ENCODE measurements at regions not wholly inside any gene's neighbourhood (a gene's known extent, or its start where the extent isn't known, plus 50 kb on each side); places are given as distances from the start of the nearest gene placed in this dataset.

DNA sequence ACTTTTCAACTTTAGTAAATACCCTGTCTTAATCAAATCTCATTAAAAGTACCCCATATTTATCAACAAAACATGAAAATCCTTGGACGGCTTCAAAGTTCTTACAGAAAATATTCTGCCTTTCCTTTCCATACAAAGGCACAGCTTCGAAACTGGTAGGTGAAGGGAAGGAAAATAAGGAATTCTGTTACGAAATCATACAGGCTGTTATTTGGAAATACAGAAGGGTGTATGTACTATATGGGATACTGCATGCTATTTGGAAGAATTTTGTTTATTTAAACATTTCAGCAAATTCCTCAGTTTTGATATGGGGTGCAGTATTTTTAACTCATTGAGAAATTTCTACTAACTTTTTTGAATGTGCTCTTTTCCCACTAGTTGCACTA lies 138.4 kb upstream of the BTN3A2 start:
- DNase-seq (ENCODE audit: low spot score) = no peak
- H3K4me3 Mint-ChIP-seq = no peak overlapping the region
- peaks cover 11% of the 10 kb centered on the region for H3K4me1 ChIP-seq (ENCODE audit: insufficient read depth)
- H4K20me1 ChIP-seq (replicated peaks; ENCODE audit: insufficient read depth) = no peaks in the 10 kb centered on the region
- no peak overlapping the region for H2AFZ ChIP-seq
- no peaks in the 10 kb centered on the region for H3K36me3 ChIP-seq (ENCODE audit: insufficient read depth)
- no peaks in the 10 kb centered on the region for H3K79me2 ChIP-seq (replicated peaks; ENCODE audit: insufficient read depth)
- no peaks in the 10 kb centered on the region for H3K27me3 Mint-ChIP-seq (ENCODE audit: insufficient read depth, low read depth, poor library complexity)
- no peaks in the 10 kb centered on the region for H3K9me2 ChIP-seq (ENCODE audit: insufficient read depth)
- H3K36me3 Mint-ChIP-seq (ENCODE audit: low read depth) = no peaks in the 10 kb centered on the region
- no peak overlapping the region for H3K27ac Mint-ChIP-seq
- H3K4me1 Mint-ChIP-seq = no peaks in the 10 kb centered on the region; the same call in none of the 3 replicates
- H3K9me3 Mint-ChIP-seq = no peaks in the 10 kb centered on the region
- no peak for ATAC-seq
- peak overlapping the region; percentile 25; the same call in 1 of the 2 replicates for H3K4me3 ChIP-seq
- no peaks in the 10 kb centered on the region for H3K27me3 ChIP-seq (ENCODE audit: insufficient read depth)
- H3F3A ChIP-seq (replicated peaks; ENCODE audit: low read depth) = no peaks in the 10 kb centered on the region; the same call in 1 of the 2 replicates
- H3K27ac ChIP-seq (ENCODE audit: low read depth) = no peak overlapping the region; the same call in 1 of the 2 replicates
- 0 out of 2 replicates have a peak overlapping the region, but pooled peaks have one; percentile 45 for H3K4me2 ChIP-seq
- TF ChIP-seq, protein P1, sequence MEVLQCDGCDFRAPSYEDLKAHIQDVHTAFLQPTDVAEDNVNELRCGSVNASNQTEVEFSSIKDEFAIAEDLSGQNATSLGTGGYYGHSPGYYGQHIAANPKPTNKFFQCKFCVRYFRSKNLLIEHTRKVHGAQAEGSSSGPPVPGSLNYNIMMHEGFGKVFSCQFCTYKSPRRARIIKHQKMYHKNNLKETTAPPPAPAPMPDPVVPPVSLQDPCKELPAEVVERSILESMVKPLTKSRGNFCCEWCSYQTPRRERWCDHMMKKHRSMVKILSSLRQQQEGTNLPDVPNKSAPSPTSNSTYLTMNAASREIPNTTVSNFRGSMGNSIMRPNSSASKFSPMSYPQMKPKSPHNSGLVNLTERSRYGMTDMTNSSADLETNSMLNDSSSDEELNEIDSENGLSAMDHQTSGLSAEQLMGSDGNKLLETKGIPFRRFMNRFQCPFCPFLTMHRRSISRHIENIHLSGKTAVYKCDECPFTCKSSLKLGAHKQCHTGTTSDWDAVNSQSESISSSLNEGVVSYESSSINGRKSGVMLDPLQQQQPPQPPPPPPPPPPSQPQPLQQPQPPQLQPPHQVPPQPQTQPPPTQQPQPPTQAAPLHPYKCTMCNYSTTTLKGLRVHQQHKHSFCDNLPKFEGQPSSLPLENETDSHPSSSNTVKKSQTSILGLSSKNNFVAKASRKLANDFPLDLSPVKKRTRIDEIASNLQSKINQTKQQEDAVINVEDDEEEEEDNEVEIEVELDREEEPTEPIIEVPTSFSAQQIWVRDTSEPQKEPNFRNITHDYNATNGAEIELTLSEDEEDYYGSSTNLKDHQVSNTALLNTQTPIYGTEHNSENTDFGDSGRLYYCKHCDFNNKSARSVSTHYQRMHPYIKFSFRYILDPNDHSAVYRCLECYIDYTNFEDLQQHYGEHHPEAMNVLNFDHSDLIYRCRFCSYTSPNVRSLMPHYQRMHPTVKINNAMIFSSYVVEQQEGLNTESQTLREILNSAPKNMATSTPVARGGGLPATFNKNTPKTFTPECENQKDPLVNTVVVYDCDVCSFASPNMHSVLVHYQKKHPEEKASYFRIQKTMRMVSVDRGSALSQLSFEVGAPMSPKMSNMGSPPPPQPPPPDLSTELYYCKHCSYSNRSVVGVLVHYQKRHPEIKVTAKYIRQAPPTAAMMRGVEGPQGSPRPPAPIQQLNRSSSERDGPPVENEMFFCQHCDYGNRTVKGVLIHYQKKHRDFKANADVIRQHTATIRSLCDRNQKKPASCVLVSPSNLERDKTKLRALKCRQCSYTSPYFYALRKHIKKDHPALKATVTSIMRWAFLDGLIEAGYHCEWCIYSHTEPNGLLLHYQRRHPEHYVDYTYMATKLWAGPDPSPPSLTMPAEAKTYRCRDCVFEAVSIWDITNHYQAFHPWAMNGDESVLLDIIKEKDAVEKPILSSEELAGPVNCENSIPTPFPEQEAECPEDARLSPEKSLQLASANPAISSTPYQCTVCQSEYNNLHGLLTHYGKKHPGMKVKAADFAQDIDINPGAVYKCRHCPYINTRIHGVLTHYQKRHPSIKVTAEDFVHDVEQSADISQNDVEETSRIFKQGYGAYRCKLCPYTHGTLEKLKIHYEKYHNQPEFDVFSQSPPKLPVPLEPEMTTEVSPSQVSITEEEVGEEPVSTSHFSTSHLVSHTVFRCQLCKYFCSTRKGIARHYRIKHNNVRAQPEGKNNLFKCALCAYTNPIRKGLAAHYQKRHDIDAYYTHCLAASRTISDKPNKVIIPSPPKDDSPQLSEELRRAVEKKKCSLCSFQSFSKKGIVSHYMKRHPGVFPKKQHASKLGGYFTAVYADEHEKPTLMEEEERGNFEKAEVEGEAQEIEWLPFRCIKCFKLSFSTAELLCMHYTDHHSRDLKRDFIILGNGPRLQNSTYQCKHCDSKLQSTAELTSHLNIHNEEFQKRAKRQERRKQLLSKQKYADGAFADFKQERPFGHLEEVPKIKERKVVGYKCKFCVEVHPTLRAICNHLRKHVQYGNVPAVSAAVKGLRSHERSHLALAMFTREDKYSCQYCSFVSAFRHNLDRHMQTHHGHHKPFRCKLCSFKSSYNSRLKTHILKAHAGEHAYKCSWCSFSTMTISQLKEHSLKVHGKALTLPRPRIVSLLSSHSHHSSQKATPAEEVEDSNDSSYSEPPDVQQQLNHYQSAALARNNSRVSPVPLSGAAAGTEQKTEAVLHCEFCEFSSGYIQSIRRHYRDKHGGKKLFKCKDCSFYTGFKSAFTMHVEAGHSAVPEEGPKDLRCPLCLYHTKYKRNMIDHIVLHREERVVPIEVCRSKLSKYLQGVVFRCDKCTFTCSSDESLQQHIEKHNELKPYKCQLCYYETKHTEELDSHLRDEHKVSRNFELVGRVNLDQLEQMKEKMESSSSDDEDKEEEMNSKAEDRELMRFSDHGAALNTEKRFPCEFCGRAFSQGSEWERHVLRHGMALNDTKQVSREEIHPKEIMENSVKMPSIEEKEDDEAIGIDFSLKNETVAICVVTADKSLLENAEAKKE (CRISPR knock-in tag; IDR thresholded peaks at IDR 0.05) = no peak
- TF ChIP-seq CREB1 (CRISPR knock-in tag; IDR thresholded peaks at IDR 0.05; ENCODE audit: low read depth) = no peak
- TF ChIP-seq, protein P2, sequence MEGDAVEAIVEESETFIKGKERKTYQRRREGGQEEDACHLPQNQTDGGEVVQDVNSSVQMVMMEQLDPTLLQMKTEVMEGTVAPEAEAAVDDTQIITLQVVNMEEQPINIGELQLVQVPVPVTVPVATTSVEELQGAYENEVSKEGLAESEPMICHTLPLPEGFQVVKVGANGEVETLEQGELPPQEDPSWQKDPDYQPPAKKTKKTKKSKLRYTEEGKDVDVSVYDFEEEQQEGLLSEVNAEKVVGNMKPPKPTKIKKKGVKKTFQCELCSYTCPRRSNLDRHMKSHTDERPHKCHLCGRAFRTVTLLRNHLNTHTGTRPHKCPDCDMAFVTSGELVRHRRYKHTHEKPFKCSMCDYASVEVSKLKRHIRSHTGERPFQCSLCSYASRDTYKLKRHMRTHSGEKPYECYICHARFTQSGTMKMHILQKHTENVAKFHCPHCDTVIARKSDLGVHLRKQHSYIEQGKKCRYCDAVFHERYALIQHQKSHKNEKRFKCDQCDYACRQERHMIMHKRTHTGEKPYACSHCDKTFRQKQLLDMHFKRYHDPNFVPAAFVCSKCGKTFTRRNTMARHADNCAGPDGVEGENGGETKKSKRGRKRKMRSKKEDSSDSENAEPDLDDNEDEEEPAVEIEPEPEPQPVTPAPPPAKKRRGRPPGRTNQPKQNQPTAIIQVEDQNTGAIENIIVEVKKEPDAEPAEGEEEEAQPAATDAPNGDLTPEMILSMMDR (conservative IDR thresholded peaks at IDR 0.05; ENCODE audit: low read depth in 2 of 2) = no peak
- TF ChIP-seq ZNF114 (CRISPR knock-in tag; IDR thresholded peaks at IDR 0.05) = no peak
- TF ChIP-seq, protein P3, sequence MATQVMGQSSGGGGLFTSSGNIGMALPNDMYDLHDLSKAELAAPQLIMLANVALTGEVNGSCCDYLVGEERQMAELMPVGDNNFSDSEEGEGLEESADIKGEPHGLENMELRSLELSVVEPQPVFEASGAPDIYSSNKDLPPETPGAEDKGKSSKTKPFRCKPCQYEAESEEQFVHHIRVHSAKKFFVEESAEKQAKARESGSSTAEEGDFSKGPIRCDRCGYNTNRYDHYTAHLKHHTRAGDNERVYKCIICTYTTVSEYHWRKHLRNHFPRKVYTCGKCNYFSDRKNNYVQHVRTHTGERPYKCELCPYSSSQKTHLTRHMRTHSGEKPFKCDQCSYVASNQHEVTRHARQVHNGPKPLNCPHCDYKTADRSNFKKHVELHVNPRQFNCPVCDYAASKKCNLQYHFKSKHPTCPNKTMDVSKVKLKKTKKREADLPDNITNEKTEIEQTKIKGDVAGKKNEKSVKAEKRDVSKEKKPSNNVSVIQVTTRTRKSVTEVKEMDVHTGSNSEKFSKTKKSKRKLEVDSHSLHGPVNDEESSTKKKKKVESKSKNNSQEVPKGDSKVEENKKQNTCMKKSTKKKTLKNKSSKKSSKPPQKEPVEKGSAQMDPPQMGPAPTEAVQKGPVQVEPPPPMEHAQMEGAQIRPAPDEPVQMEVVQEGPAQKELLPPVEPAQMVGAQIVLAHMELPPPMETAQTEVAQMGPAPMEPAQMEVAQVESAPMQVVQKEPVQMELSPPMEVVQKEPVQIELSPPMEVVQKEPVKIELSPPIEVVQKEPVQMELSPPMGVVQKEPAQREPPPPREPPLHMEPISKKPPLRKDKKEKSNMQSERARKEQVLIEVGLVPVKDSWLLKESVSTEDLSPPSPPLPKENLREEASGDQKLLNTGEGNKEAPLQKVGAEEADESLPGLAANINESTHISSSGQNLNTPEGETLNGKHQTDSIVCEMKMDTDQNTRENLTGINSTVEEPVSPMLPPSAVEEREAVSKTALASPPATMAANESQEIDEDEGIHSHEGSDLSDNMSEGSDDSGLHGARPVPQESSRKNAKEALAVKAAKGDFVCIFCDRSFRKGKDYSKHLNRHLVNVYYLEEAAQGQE (IDR thresholded peaks at IDR 0.05; ENCODE audit: unreplicated experiment) = no peak
- no peak for TF ChIP-seq NANOG (IDR thresholded peaks at IDR 0.05; ENCODE audit: borderline replicate concordance)
- TF ChIP-seq JUNB (IDR thresholded peaks at IDR 0.05; ENCODE audit: unreplicated experiment) = no peak
- TF ChIP-seq EZH2 (IDR thresholded peaks at IDR 0.05; ENCODE audit: low read depth, unreplicated experiment) = no peak
- no peak for TF ChIP-seq POLR2AphosphoS5 (IDR thresholded peaks at IDR 0.05; ENCODE audit: low read depth)
